HG03196 (cell line): ENCODE measurements at regions not wholly inside any gene's neighbourhood (a gene's known extent, or its start where the extent isn't known, plus 50 kb on each side); places are given as distances from the start of the nearest gene placed in this dataset.

Experiments
- ATAC-seq: cut with Tn5 transposase; IDR thresholded peaks from one replicate; pipeline ENCODE4 v1.9.1; 2021; ENCODE audit not compliant: unreplicated experiment

GRCh38 chr13:26942184-26942583, 181.6 kb upstream of the GPR12 start:
- ATAC-seq = no peak

- ATAC-seq = no peak
Observed at GRCh38 chr13:26941345-26942174, 181.0 kb upstream of the GPR12 start.

- ATAC-seq = no peak
Observed at GRCh38 chr13:26934096-26934495, 173.5 kb upstream of the GPR12 start.

DNA sequence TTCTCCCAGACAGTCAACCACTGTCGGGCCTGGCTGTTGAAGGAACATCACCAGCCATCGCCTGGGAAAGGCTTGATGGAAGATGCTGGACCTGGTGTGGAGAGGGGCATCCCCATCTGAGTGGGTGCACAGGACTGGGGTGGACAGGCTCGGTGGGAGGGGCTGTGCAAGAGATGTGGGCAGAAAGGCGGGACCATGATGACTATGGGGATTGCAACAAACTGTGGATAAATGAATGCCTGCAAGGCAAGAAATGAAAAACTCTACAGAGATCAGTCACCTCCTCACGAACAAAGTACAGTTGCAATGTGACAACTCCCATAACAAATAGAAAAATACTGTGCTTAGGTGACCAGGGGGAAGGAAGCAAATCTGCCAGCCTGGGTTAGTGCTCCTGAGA, 171.9 kb upstream of the GPR12 start:
- no peak for ATAC-seq

DNA sequence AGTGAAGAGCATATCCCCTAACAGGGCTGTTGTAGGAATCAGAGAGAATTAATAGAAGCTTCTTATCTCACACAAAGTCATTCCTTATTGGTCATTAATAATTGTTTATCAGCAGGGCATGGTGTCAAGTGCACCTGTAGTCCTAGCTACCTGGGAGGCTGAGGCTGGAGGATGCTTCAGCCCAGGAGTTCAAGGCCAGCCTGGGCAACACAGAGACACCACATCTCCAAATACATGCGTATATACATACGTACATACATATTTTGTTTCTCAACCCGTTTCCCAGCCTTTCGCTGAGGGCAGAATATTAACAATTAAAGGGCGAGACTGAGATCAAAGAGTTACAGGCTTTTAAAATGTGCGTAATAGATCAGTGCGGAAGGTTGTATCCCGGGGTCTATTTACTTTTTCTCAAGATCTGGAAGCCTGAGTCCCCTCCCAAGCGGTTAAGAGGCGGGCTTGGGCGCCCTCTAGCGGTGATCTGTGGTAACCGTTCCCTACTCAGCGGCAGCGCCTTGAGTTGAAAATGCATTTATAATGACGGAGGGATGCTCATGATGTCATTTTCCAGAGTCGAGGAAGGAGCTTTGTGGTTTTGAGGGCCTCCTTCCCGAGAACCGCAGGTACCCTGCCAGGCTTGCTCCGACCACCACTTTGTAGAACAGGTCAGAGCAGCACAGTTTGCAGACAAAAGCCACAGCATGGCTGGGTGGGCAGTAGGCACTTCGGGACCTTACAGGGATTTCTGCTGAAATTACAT, 169.6 kb upstream of the GPR12 start:
- no peak for ATAC-seq

GRCh38 chr13:26927511-26927910, 166.9 kb upstream of the GPR12 start:
- ATAC-seq = no peak

DNA sequence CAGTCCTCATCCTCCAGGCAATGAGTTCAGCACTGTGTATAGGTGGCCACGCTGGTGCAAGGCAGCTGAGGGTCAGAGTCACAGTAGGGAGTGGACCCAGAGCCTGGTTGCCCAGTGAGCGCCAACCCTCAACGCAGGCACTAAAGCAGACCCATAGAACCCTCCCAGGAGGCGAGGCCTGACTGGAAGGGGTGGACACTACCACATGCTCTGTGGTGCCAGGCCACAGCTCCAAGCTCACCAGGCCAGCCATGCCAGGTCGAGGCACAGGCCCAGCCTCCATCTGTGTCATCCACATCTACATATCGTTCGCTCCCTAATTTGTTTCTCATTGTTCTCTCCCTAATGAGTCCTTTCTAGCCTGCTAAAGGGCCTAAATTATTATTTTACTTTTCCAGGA, 165.8 kb upstream of the GPR12 start:
- ATAC-seq = no peak

GRCh38 chr13:26923824-26924605, 163.4 kb upstream of the GPR12 start:
- ATAC-seq = no peak

GRCh38 chr13:26921918-26922317, 161.3 kb upstream of the GPR12 start:
- ATAC-seq = no peak

- no peak for ATAC-seq
Observed at GRCh38 chr13:26920614-26921355, 160.2 kb upstream of the GPR12 start.

GRCh38 chr13:26919732-26920131, 159.1 kb upstream of the GPR12 start:
- ATAC-seq = no peak

DNA sequence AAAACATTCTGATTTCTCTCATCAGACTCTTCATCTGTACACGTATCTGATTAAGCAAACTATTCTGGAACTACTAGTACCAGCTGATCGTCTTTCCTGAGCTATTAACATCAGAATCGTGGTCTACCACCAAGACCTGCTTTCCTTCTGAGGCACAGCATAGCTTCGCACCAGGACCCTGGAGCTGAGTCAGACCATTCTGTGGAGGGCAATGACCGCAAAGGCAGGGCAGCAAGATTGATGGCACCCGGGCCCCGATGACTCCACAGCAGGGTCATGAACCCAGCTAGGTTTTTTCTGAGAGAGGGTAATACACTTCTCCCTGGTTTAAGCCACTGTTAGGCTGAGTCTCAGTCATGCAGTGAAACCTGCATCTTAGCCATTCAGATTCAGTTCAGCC, 158.7 kb upstream of the GPR12 start:
- no peak for ATAC-seq

GRCh38 chr13:26914624-26915023, 154.0 kb upstream of the GPR12 start:
- no peak for ATAC-seq

GRCh38 chr13:26914148-26914547, 153.6 kb upstream of the GPR12 start:
- ATAC-seq = no peak

DNA sequence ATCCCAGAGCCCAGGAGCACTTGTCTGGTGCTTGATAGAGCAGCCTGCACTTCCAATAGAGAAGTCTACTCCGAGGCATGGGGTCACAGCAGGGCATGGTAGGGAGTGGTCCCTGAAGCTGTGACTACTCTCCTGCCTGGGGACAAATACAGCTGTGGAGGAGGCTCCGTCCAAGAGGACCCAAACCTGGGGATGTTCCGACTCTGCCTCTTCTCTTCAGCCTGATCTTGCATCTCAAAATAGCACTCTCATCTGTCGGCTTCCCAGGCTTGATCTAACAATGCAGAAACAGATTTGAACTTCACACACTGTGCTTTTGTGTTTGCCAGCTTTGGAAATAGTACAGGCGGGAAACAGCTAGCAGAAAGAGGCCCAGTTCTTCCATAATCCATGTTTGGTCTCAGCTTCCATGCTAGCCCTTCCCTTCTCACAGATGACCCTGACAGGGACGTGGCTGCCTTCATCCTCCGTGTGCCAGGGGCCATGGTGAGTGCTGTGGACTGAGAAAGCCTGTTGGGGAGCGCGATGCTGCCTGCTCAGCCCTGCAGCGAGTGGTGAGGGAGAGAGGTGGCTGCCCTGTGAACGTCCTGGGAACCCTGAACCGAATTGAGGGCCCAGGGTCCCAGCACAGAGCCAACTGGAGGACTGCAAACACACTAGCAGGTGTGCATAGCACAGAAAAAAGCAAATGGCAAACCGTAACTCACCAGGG, 150.3 kb upstream of the GPR12 start:
- ATAC-seq = no peak

- no peak for ATAC-seq
Observed at GRCh38 chr13:26909477-26909876, 148.9 kb upstream of the GPR12 start.

DNA sequence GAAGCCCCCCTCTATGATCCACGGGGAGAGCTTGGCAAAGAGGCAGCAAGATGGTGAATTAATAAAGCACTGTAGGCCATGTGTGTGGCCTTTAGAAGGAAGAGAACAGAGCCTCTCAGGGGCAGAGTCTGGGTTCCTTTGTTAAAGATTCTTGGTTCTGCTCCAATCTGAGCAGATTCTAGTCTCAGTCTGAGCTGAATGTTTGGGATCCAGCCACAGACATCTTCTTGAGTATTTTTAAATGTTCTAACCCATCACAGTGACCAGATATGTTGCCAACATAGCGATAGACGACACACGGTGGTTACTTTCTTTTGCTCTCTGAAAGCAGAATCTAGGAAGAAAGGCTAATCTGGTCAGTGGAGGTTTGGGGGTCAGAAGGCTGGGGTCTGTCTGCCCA, 147.5 kb upstream of the GPR12 start:
- no peak for ATAC-seq

- no peak for ATAC-seq
Observed at GRCh38 chr13:26899202-26899601, 138.6 kb upstream of the GPR12 start.

DNA sequence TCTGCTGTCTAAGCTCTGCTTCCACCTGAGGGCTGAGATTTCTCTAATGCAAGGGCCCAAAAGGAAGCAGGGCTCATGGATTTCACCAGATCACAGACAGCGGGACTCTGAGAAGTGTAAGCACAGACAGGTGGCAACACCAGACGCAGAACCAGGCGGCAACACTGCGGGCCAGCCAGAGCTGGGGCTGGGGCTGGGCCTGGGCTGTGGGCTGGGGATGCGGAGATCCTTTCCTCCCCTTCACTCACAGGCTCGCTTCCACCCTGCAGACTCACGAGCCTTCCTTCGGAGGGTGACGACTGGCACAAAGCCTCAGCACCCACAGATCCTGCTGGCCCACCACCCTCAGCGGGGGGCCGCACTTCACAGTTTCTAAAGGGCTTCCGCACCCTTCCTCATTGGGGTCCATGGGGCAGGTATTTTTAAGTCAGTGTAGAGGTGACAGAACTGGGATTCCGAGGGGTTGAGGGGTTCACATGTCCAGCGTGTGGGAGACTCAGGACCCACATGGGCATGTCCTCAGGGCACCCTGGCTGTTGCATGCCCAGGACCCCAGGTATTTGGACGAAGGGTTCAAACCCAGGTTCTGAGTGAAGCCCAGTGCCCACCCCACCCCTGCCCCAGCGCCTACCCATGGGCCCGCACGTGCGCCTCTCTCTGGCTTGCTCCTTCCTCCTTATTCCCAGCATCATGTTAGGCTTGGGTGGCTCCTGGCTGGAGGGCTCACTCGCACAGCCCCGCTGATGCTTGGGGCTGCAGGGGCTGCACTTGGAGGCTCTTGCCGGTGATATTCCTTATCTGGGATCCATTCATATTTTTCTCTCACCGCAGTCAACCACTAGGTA, 137.3 kb upstream of the GPR12 start:
- ATAC-seq = no peak
